Activated naive CD8-positive, alpha-beta T cell treated with anti-CD3 and anti-CD28 coated beads, Interleukin-2, amount 50 U/mL, for 24 hours (primary cell): ENCODE measurements at regions not wholly inside any gene's neighbourhood (a gene's known extent, or its start where the extent isn't known, plus 50 kb on each side); places are given as distances from the start of the nearest gene placed in this dataset.

Source experiments
- ATAC-seq: fragments of 150-1000 bp; cut with Tn5 transposase; one replicate; pipeline ENCODE4 v1.10.0; 2021
- DNase-seq: peaks from one replicate; pipeline ENCODE4 v3.0.0; 2021
- H3K27ac Mint-ChIP-seq: one replicate; pipeline ENCODE4 v1.8.0; 2021; ENCODE audit warnings: mild to moderate bottlenecking, mixed read lengths
- H3K27me3 Mint-ChIP-seq: one replicate; pipeline ENCODE4 v1.8.0; 2021; ENCODE audit warnings: mixed read lengths
- H3K36me3 Mint-ChIP-seq: one replicate; pipeline ENCODE4 v1.8.0; 2021; ENCODE audit warnings: low read depth, mixed read lengths
- H3K4me1 Mint-ChIP-seq: one replicate; pipeline ENCODE4 v1.8.0; 2021; ENCODE audit warnings: mixed read lengths
- H3K4me3 Mint-ChIP-seq: one replicate; pipeline ENCODE4 v1.8.0; 2021; ENCODE audit warnings: mild to moderate bottlenecking, moderate library complexity, mixed read lengths
- H3K9me3 Mint-ChIP-seq: one replicate; pipeline ENCODE4 v1.8.0; 2021; ENCODE audit warnings: mixed read lengths

GRCh38 chr9:71632776-71633175, 135.5 kb downstream of the CEMIP2 start:
- ATAC-seq = no peak
- Mint-ChIP-seq H3K4me3 (no peak overlapping the region), H3K4me1 (no peaks in the 10 kb centered on the region), H3K9me3 (no peaks in the 10 kb centered on the region), H3K27me3 (no peaks in the 10 kb centered on the region), H3K27ac (no peak overlapping the region), H3K36me3 (no peaks in the 10 kb centered on the region)
- DNase-seq = no peak

GRCh38 chr9:71630377-71630995, 137.8 kb downstream of the CEMIP2 start:
- H3K9me3 Mint-ChIP-seq = no peaks in the 10 kb centered on the region
- H3K4me1 Mint-ChIP-seq = no peaks in the 10 kb centered on the region
- DNase-seq (no peak), ATAC-seq (no peak)
- no peaks in the 10 kb centered on the region for H3K27me3 Mint-ChIP-seq
- H3K36me3 Mint-ChIP-seq = no peaks in the 10 kb centered on the region
- no peak overlapping the region for H3K27ac Mint-ChIP-seq
- no peak overlapping the region for H3K4me3 Mint-ChIP-seq

DNA sequence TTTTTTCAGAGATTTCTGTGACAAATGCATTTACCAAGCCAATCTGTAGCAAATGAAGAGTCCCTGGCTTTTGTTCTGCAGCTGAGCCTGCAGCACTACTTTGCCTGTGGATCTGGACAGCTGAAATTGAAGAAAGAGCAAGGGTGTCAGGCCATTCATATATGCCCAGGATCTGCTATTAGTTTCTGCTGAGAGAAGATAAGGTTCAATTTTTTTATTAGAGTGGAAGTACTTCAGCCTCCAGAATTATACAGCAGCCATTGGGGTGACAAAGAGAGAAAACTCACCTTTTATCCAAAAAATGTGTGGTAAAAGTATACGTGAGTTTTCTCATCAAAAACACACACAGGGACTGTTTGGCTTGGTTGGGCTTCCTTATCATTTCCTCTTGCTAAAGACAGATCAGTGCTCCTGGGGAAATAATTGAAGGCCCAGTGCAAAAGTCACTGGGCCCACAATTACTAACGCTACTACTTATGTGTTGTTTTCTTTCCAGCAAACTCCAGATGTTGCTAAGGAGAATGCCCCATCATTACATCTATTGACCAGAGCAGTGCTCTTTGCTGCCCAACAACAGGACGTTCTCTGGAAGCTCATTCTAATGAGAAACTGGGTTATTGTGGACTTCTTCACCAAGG, 138.6 kb downstream of the CEMIP2 start:
- no peak overlapping the region for H3K27ac Mint-ChIP-seq
- no peaks in the 10 kb centered on the region for H3K27me3 Mint-ChIP-seq
- H3K4me3 Mint-ChIP-seq = no peak overlapping the region
- DNase-seq (no peak), ATAC-seq (no peak)
- H3K4me1 Mint-ChIP-seq = no peaks in the 10 kb centered on the region
- no peaks in the 10 kb centered on the region for H3K9me3 Mint-ChIP-seq
- no peaks in the 10 kb centered on the region for H3K36me3 Mint-ChIP-seq

GRCh38 chr9:71628247-71628646, 140.1 kb downstream of the CEMIP2 start:
- Mint-ChIP-seq H3K27me3 (no peaks in the 10 kb centered on the region), H3K4me3 (no peak overlapping the region), H3K27ac (no peak overlapping the region), H3K36me3 (no peaks in the 10 kb centered on the region), H3K4me1 (no peaks in the 10 kb centered on the region), H3K9me3 (no peaks in the 10 kb centered on the region)
- ATAC-seq = no peak
- DNase-seq = no peak

GRCh38 chr9:71627537-71627936, 140.8 kb downstream of the CEMIP2 start:
- Mint-ChIP-seq H3K36me3 (no peaks in the 10 kb centered on the region), H3K4me3 (no peak overlapping the region), H3K9me3 (no peaks in the 10 kb centered on the region), H3K27me3 (no peaks in the 10 kb centered on the region), H3K4me1 (no peaks in the 10 kb centered on the region), H3K27ac (no peak overlapping the region)
- DNase-seq = no peak
- no peak for ATAC-seq

- ATAC-seq (no peak), DNase-seq (no peak)
- H3K4me3 Mint-ChIP-seq = no peak overlapping the region
- H3K9me3 Mint-ChIP-seq = no peaks in the 10 kb centered on the region
- H3K36me3 Mint-ChIP-seq = no peaks in the 10 kb centered on the region
- H3K4me1 Mint-ChIP-seq = no peaks in the 10 kb centered on the region
- no peak overlapping the region for H3K27ac Mint-ChIP-seq
- no peaks in the 10 kb centered on the region for H3K27me3 Mint-ChIP-seq
These were observed 141.9 kb downstream of the CEMIP2 start for GRCh38 chr9:71626395-71626794.

DNA sequence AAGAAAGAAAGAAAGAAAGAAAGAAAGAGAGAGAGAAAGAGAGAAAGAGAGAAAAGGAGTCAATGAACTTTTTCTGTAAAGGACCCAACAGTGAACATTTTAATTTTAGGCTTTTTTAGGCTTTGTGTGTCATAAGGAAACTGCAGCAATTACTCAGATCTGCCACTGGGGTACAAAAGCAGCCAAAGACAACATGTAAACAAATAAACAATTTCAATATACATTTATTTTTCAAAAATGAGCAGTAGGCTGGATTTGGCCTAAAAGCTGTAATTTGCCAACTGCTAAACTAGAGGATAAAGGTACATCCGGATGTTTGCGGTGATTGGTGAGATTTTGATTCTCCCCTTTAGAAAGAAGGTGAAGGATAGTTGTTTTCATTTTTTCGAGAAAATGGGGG, 143.6 kb downstream of the CEMIP2 start:
- Mint-ChIP-seq H3K36me3 (no peaks in the 10 kb centered on the region), H3K27ac (no peak overlapping the region), H3K9me3 (no peaks in the 10 kb centered on the region), H3K4me3 (no peak overlapping the region), H3K4me1 (no peaks in the 10 kb centered on the region), H3K27me3 (no peaks in the 10 kb centered on the region)
- no peak for DNase-seq
- no peak for ATAC-seq

GRCh38 chr9:71620746-71621145, 147.6 kb downstream of the CEMIP2 start:
- no peaks in the 10 kb centered on the region for H3K27me3 Mint-ChIP-seq
- H3K4me1 Mint-ChIP-seq = no peaks in the 10 kb centered on the region
- no peaks in the 10 kb centered on the region for H3K36me3 Mint-ChIP-seq
- ATAC-seq (no peak), DNase-seq (no peak)
- H3K9me3 Mint-ChIP-seq = peaks cover 4% of the 10 kb centered on the region
- H3K4me3 Mint-ChIP-seq = no peak overlapping the region
- H3K27ac Mint-ChIP-seq = no peak overlapping the region

DNA sequence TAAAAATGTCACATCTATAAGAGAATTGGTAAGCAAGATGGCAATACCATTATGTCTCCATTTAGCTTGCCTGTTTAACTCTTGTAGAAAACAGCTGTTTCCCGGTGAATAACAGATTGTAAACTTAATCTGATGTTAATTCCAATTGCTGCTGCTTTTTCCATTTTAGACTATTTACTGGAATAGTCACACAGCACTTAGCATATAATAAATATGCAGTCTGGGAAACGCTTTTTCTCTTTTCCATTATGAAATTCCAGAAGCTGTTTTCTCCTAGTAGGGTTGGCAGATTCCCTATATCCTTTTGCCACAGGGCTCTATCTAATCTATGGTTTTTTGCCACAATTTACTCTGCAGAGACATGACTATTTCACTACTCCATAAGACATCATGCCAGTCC, 148.0 kb downstream of the CEMIP2 start:
- no peaks in the 10 kb centered on the region for H3K4me1 Mint-ChIP-seq
- ATAC-seq (no peak), DNase-seq (no peak)
- H3K27ac Mint-ChIP-seq = no peak overlapping the region
- peaks cover 4% of the 10 kb centered on the region for H3K9me3 Mint-ChIP-seq
- no peaks in the 10 kb centered on the region for H3K27me3 Mint-ChIP-seq
- H3K36me3 Mint-ChIP-seq = no peaks in the 10 kb centered on the region
- no peak overlapping the region for H3K4me3 Mint-ChIP-seq

GRCh38 chr9:71619926-71620325, 148.4 kb downstream of the CEMIP2 start:
- no peak for DNase-seq
- no peak overlapping the region for H3K27ac Mint-ChIP-seq
- peaks cover 4% of the 10 kb centered on the region for H3K9me3 Mint-ChIP-seq
- no peak for ATAC-seq
- H3K4me3 Mint-ChIP-seq = no peak overlapping the region
- no peaks in the 10 kb centered on the region for H3K4me1 Mint-ChIP-seq
- H3K27me3 Mint-ChIP-seq = no peaks in the 10 kb centered on the region
- H3K36me3 Mint-ChIP-seq = no peaks in the 10 kb centered on the region

- H3K27ac Mint-ChIP-seq = no peak overlapping the region
- no peak overlapping the region for H3K4me3 Mint-ChIP-seq
- DNase-seq (no peak), ATAC-seq (no peak)
- peaks cover 3% of the 10 kb centered on the region for H3K36me3 Mint-ChIP-seq
- H3K4me1 Mint-ChIP-seq = no peaks in the 10 kb centered on the region
- no peaks in the 10 kb centered on the region for H3K27me3 Mint-ChIP-seq
- peaks cover 14% of the 10 kb centered on the region for H3K9me3 Mint-ChIP-seq
These were observed 153.8 kb downstream of the CEMIP2 start for GRCh38 chr9:71614409-71615010.

DNA sequence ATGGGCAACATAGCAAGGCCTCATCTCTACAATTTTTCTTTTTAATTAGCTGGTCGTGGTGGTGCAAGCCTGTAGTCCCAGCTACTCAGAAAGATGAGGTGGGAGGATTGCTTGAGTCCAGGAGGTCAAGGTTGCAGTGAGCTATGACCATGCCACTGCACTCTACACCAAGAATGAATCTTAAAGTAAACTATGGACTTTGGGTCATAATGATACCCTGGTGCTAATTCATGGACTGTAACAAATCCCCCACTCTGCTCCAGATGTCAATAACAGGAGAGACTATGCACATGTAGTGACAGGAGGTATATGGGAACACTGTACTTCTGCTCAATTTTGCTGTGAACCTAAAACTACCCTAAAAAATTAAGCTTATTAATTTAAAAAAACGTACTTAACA, 155.4 kb downstream of the CEMIP2 start:
- Mint-ChIP-seq H3K4me1 (no peaks in the 10 kb centered on the region), H3K36me3 (peaks cover 3% of the 10 kb centered on the region), H3K9me3 (peaks cover 12% of the 10 kb centered on the region), H3K4me3 (no peak overlapping the region), H3K27ac (no peak overlapping the region), H3K27me3 (no peaks in the 10 kb centered on the region)
- ATAC-seq (no peak), DNase-seq (no peak)

DNA sequence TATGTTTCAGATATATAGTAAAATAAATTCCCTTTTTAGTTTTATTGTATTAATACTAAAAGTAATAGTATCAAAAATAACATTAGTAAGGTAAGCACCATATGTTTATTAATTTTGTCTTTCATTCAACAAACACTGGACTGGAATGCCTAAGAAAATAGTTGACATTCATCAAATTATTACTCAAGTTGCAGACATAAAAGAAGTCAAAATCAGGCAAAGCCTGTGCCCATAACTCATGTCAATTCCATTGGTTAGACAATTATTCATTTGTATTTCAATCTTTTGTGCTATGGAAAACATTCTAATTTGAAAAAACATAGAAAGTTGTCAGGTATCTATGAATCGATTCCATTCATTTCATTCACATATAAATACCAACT, 158.9 kb downstream of the CEMIP2 start:
- no peak overlapping the region for H3K27ac Mint-ChIP-seq
- no peak for ATAC-seq
- H3K4me3 Mint-ChIP-seq = no peak overlapping the region
- no peaks in the 10 kb centered on the region for H3K27me3 Mint-ChIP-seq
- no peak for DNase-seq
- no peaks in the 10 kb centered on the region for H3K4me1 Mint-ChIP-seq
- peaks cover 3% of the 10 kb centered on the region for H3K36me3 Mint-ChIP-seq
- H3K9me3 Mint-ChIP-seq = peaks cover 10% of the 10 kb centered on the region

DNA sequence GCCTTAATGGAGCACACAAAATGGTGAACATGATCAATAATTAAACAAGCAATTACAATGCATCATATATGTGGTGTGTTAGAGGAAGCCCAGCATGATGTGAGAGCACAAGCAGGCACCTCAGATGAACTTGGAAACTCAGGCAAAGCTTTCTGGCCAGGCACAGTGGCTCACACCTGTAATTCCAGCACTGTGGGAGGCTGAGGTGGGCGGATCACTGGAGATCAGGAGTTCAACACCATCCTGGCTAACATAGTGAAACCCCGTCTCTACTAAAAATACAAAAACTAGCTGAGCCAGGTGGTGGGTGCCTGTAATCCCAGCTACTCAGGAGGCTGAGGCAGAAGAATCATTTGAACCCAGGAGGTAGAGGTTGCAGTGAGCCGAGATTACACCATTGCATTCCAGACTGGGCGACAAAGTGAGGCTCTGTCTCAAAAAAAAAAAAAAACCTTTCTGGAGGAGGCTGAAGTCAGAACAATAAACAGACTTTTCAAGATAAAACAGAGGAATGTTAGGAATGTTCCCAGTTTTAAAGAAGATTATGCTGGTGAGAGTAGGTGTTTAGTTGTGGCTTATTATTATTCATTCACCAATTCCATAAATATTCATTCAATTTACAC, 159.4 kb downstream of the CEMIP2 start:
- DNase-seq = no peak
- Mint-ChIP-seq H3K36me3 (peaks cover 3% of the 10 kb centered on the region), H3K9me3 (peaks cover 10% of the 10 kb centered on the region), H3K27ac (no peak overlapping the region), H3K4me1 (no peaks in the 10 kb centered on the region), H3K4me3 (no peak overlapping the region), H3K27me3 (no peaks in the 10 kb centered on the region)
- ATAC-seq = no peak

GRCh38 chr9:71608021-71608420, 160.3 kb downstream of the CEMIP2 start:
- H3K9me3 Mint-ChIP-seq = peaks cover 10% of the 10 kb centered on the region
- H3K4me3 Mint-ChIP-seq = no peak overlapping the region
- H3K36me3 Mint-ChIP-seq = peaks cover 3% of the 10 kb centered on the region
- DNase-seq (no peak), ATAC-seq (no peak)
- H3K27ac Mint-ChIP-seq = no peak overlapping the region
- no peaks in the 10 kb centered on the region for H3K4me1 Mint-ChIP-seq
- H3K27me3 Mint-ChIP-seq = no peaks in the 10 kb centered on the region
